HFFc6 (cell line): ENCODE measurements at regions not wholly inside any gene's neighbourhood (a gene's known extent, or its start where the extent isn't known, plus 50 kb on each side); places are given as distances from the start of the nearest gene placed in this dataset.

Source experiments
- DNase-seq: peaks from one replicate; pipeline ENCODE4 v3.0.0-alpha.2; 2018
- H3K27ac Mint-ChIP-seq: 2 replicates; pipeline ENCODE4 v1.8.0; 2020; ENCODE audit warnings: mild to moderate bottlenecking, mixed read lengths
- H3K27me3 Mint-ChIP-seq: 2 replicates; pipeline ENCODE4 v1.8.0; 2021; ENCODE audit warnings: mild to moderate bottlenecking, moderate library complexity, mixed read lengths; ENCODE audit not compliant: insufficient read depth
- H3K36me3 Mint-ChIP-seq: 2 replicates; pipeline ENCODE4 v1.8.0; 2021; ENCODE audit warnings: low read depth, mixed read lengths
- H3K4me1 Mint-ChIP-seq: 2 replicates; pipeline ENCODE4 v1.8.0; 2020; ENCODE audit warnings: low read depth, mixed read lengths
- H3K4me3 Mint-ChIP-seq: 2 replicates; pipeline ENCODE4 v1.8.0; 2020; ENCODE audit warnings: mild to moderate bottlenecking, moderate library complexity, mixed read lengths
- H3K9me3 Mint-ChIP-seq: 2 replicates; pipeline ENCODE4 v1.8.0; 2020; ENCODE audit warnings: mild to moderate bottlenecking, mixed read lengths
- TF ChIP-seq, protein P1 (sequence below): fragments of 200-600 bp; sonication (generic); IDR thresholded peaks from 2 replicates; pipeline ENCODE4 v1.5.0; 2021; ENCODE audit warnings: antibody characterized with exemption, mild to moderate bottlenecking

DNA sequence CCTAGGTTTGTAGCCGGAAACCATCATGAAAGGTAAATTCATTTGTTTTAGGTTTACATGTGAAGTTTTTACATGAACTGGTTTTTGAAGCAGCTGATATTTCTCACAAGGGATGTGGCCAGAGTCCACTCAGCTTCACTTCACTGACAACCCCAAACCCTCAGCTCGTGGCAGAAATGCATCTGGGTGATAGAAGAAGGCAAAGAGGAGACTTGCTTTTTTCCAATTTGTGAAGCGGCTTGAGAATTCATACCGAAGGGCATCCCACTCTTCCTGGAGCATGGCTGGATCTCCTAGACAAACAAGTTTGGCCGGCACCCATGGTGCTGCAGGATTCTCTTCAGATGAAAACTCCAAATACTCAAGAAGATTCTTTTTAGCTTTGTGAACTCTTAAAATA lies 392.8 kb upstream of the CNR1 start:
- Mint-ChIP-seq H3K4me1 (no peaks in the 10 kb centered on the region), H3K9me3 (no peaks in the 10 kb centered on the region; the same call in 1 of the 2 replicates), H3K36me3 (no peaks in the 10 kb centered on the region), H3K27ac (no peak overlapping the region), H3K4me3 (no peak overlapping the region), H3K27me3 (no peaks in the 10 kb centered on the region; the same call in 1 of the 2 replicates)
- TF ChIP-seq, protein P1, sequence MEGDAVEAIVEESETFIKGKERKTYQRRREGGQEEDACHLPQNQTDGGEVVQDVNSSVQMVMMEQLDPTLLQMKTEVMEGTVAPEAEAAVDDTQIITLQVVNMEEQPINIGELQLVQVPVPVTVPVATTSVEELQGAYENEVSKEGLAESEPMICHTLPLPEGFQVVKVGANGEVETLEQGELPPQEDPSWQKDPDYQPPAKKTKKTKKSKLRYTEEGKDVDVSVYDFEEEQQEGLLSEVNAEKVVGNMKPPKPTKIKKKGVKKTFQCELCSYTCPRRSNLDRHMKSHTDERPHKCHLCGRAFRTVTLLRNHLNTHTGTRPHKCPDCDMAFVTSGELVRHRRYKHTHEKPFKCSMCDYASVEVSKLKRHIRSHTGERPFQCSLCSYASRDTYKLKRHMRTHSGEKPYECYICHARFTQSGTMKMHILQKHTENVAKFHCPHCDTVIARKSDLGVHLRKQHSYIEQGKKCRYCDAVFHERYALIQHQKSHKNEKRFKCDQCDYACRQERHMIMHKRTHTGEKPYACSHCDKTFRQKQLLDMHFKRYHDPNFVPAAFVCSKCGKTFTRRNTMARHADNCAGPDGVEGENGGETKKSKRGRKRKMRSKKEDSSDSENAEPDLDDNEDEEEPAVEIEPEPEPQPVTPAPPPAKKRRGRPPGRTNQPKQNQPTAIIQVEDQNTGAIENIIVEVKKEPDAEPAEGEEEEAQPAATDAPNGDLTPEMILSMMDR, result no peak
- DNase-seq, result no peak

DNA sequence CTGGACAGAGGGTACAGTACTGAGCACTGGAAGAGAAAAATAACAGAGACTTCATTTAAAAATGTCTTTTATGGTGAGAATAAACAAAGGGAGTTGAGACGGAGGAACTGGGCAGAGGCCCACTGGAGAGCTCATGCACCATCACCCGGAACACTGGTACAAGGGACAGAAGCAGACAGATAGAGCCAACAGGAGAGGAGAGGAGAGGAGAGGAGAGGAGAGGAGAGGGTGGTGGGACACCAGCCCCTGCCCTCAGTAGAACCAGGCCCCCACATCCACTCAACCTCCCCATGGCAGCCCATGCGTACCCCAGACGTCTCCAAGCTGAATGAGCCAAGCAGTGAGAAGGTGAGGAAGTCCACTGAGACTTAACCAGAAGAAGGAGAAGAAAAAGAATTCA lies 390.5 kb upstream of the CNR1 start:
- H3K36me3 Mint-ChIP-seq, result no peaks in the 10 kb centered on the region
- no peaks in the 10 kb centered on the region for H3K27me3 Mint-ChIP-seq
- DNase-seq, result no peak
- no peak overlapping the region for H3K27ac Mint-ChIP-seq
- H3K4me3 Mint-ChIP-seq, result no peak overlapping the region
- no peaks in the 10 kb centered on the region; the same call in none of the 2 replicates for H3K9me3 Mint-ChIP-seq
- TF ChIP-seq, protein P1, result no peak
- no peaks in the 10 kb centered on the region for H3K4me1 Mint-ChIP-seq

DNA sequence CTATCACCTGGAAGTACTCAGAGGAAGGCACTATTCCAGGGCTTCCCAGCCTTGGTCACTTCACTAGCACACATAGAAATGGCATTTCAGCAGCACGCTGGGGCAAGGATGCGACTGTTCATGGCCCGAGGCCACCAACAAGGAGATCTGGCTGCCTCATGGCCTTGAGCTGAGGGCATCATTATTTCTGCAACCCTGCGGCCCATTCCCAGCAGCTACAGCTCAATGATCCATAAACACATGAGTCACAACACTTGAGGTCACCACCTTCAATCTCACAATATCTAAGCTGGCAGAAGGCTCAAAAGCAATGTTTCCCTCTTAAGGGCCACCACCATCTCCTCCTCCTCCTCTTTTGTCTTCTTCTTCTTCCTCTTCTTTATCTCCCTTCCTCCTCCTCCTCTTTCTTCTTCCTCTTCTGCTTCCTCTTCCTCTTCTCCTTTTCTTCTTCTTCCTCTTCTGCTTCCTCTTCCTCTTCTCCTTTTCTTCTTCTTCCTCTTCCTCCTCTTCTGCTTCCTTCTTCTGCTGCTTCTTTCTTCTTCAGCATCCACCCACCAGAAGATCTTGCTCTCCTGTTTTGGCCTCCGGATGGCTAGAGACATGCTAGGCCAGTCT lies 382.9 kb upstream of the CNR1 start:
- Mint-ChIP-seq H3K9me3 (peaks cover 7% of the 10 kb centered on the region; the same call in 1 of the 2 replicates), H3K27ac (no peak overlapping the region), H3K36me3 (no peaks in the 10 kb centered on the region), H3K4me3 (no peak overlapping the region), H3K27me3 (peaks cover 5% of the 10 kb centered on the region), H3K4me1 (no peaks in the 10 kb centered on the region)
- TF ChIP-seq, protein P1, result no peak
- DNase-seq, result no peak

DNA sequence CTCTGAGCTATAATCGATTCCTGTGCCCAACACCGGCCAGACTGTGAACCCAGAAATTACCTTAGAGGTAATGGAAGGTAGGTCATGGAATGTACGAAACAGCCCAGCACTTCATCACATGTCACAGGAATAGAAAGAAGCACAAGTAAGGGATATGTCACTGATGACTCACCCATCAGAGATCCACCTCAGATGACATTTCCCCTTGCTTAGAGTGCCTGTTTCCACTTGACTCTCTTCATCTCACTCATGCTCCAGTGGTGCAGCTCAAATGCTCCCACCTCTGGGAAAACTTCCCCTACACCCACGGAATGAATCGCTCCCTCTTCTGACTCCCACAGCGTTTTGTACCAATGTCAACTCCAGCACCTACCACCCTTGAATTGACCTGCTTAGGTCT lies 381.6 kb upstream of the CNR1 start:
- TF ChIP-seq, protein P1, result no peak
- no peaks in the 10 kb centered on the region for H3K4me1 Mint-ChIP-seq
- no peak overlapping the region for H3K4me3 Mint-ChIP-seq
- no peaks in the 10 kb centered on the region for H3K36me3 Mint-ChIP-seq
- no peak overlapping the region for H3K27ac Mint-ChIP-seq
- peaks cover 7% of the 10 kb centered on the region for H3K27me3 Mint-ChIP-seq
- H3K9me3 Mint-ChIP-seq, result peaks cover 7% of the 10 kb centered on the region; the same call in 1 of the 2 replicates
- no peak for DNase-seq

DNA sequence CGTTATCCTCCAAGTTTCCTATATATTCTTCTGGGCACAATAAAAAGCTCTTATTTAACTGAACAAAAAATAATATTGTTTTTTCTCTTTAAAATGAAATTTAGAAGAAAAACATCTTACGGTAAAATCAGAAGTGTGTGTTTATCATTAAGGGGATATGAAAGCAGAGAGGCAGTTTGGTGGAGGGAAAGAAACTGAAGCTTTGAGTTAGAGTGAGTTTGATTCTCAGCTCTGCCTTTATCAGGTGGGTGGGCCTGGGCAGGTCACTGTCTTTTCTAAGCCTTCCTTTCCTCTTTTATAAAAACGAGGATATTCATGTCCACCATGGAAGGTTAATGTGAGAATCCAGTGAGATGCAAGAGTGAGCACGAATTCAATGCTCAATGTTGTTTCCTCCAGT lies 379.8 kb upstream of the CNR1 start:
- TF ChIP-seq, protein P1, result no peak
- Mint-ChIP-seq H3K27me3 (peaks cover 7% of the 10 kb centered on the region), H3K4me3 (no peak overlapping the region), H3K27ac (no peak overlapping the region), H3K4me1 (no peaks in the 10 kb centered on the region), H3K36me3 (no peaks in the 10 kb centered on the region), H3K9me3 (peaks cover 8% of the 10 kb centered on the region; the same call in 1 of the 2 replicates)
- no peak for DNase-seq
